ENCODE measurements at regions not wholly inside any gene's neighbourhood (a gene's known extent, or its start where the extent isn't known, plus 50 kb on each side); places are given as distances from the start of the nearest gene placed in this dataset.

DNA sequence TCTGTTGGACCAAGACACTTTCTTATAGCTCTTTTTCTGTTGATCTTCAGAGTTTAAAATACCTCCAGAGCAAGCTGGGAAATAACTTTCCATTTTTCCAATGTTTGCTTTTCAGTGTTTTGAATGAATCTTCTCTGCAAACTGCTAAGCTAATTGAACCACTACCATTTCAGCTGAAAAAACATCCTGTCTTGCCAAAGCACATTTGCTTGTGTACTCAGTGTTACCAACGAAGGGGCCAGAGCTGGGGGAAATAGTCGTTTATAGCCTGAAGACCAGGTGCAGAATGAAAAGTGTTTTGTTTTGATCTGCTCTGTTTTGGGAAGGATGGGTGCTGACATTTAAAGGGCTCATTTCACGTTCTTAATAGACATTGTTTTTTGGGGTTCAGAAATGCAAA is 88.4 kb upstream of the CLNK start:
- TF ChIP-seq, protein P1, sequence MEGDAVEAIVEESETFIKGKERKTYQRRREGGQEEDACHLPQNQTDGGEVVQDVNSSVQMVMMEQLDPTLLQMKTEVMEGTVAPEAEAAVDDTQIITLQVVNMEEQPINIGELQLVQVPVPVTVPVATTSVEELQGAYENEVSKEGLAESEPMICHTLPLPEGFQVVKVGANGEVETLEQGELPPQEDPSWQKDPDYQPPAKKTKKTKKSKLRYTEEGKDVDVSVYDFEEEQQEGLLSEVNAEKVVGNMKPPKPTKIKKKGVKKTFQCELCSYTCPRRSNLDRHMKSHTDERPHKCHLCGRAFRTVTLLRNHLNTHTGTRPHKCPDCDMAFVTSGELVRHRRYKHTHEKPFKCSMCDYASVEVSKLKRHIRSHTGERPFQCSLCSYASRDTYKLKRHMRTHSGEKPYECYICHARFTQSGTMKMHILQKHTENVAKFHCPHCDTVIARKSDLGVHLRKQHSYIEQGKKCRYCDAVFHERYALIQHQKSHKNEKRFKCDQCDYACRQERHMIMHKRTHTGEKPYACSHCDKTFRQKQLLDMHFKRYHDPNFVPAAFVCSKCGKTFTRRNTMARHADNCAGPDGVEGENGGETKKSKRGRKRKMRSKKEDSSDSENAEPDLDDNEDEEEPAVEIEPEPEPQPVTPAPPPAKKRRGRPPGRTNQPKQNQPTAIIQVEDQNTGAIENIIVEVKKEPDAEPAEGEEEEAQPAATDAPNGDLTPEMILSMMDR (IDR thresholded peaks at IDR 0.05 in 2 of 3, conservative IDR thresholded peaks at IDR 0.05 in 1 of 3; ENCODE audit: borderline replicate concordance in 1 of 3, insufficient read depth in 1 of 3, low read depth in 2 of 3, low read length in 2 of 3): no peak
- no peak for TF ChIP-seq ZFX (IDR thresholded peaks at IDR 0.05)
- TF ChIP-seq SIN3A (IDR thresholded peaks at IDR 0.05; ENCODE audit: low read depth): no peak
- no peak for TF ChIP-seq EZH2 (IDR thresholded peaks at IDR 0.05)
- no peak for TF ChIP-seq RAD21 (IDR thresholded peaks at IDR 0.05; ENCODE audit: low read depth)
- TF ChIP-seq, protein P2, sequence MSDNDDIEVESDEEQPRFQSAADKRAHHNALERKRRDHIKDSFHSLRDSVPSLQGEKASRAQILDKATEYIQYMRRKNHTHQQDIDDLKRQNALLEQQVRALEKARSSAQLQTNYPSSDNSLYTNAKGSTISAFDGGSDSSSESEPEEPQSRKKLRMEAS (IDR thresholded peaks at IDR 0.05): no peak
- no peak for TF ChIP-seq CEBPB (IDR thresholded peaks at IDR 0.05; ENCODE audit: low read depth)
